ENCODE measurements at regions not wholly inside any gene's neighbourhood (a gene's known extent, or its start where the extent isn't known, plus 50 kb on each side); places are given as distances from the start of the nearest gene placed in this dataset.
"Not testable (repeated sequence)": the region's sequence is repeated elsewhere in the genome, so short reads cannot be mapped to it uniquely, and the experiment has no call there.

- H3K4me3 Mint-ChIP-seq, H3K27ac Mint-ChIP-seq, H3K36me3 Mint-ChIP-seq, H3K4me1 Mint-ChIP-seq, H3K27me3 Mint-ChIP-seq, POLR2A ChIA-PET, DNase-seq, ATAC-seq: not testable (repeated sequence)
- peaks cover 0 to 21% (median 6%) of the 10 kb centered on the region in 9 donors for H3K9me3 Mint-ChIP-seq
Observed at GRCh38 chr7:97449448-97449847, 282.4 kb upstream of the TAC1 start.

GRCh38 chr7:97450516-97450915, 281.4 kb upstream of the TAC1 start:
- ATAC-seq (no peak), DNase-seq (no peak)
- Mint-ChIP-seq H3K27me3 (peaks cover 0 to 5% (median 0%) of the 10 kb centered on the region in 5 donors), H3K4me3 (no peak overlapping the region), H3K36me3 (peaks cover 0 to 5% (median 0%) of the 10 kb centered on the region in 3 donors), H3K4me1 (no peaks in the 10 kb centered on the region), H3K27ac (no peak overlapping the region), H3K9me3 (peaks cover 0 to 21% (median 6%) of the 10 kb centered on the region in 9 donors)
- POLR2A ChIA-PET, result no interaction called here

GRCh38 chr7:97454636-97455035, 277.2 kb upstream of the TAC1 start:
- POLR2A ChIA-PET, result no interaction called here
- Mint-ChIP-seq H3K36me3 (no peaks in the 10 kb centered on the region), H3K9me3 (peaks cover 0 to 28% (median 7%) of the 10 kb centered on the region in 9 donors), H3K4me3 (no peak overlapping the region), H3K27me3 (peaks cover 0 to 9% (median 3%) of the 10 kb centered on the region in 5 donors), H3K27ac (no peak overlapping the region), H3K4me1 (no peaks in the 10 kb centered on the region)
- DNase-seq (no peak), ATAC-seq (no peak)

GRCh38 chr7:97457054-97457453, 274.8 kb upstream of the TAC1 start:
- Mint-ChIP-seq H3K9me3 (peaks cover 0 to 22% (median 13%) of the 10 kb centered on the region in 9 donors), H3K27me3 (peaks cover 0 to 9% (median 3%) of the 10 kb centered on the region in 5 donors)

GRCh38 chr7:97460433-97460832, 271.5 kb upstream of the TAC1 start:
- Mint-ChIP-seq H3K27ac (no peak overlapping the region), H3K9me3 (peaks cover 0 to 37% (median 21%) of the 10 kb centered on the region in 9 donors), H3K4me1 (peaks cover 0 to 1% (median 0%) of the 10 kb centered on the region in 4 donors), H3K27me3 (peaks cover 0 to 10% (median 3%) of the 10 kb centered on the region in 5 donors), H3K36me3 (peaks cover 0 to 18% (median 0%) of the 10 kb centered on the region in 3 donors), H3K4me3 (no peak overlapping the region)
- POLR2A ChIA-PET, result no interaction called here
- DNase-seq, result no peak
- ATAC-seq, result no peak

More at GRCh38 chr7:97457054-97457453, 274.8 kb upstream of the TAC1 start:
- Mint-ChIP-seq H3K4me1 (peaks cover 0 to 1% (median 0%) of the 10 kb centered on the region in 4 donors), H3K36me3 (peaks cover 0 to 6% (median 0%) of the 10 kb centered on the region in 3 donors), H3K4me3 (no peak overlapping the region), H3K27ac (no peak overlapping the region)
- DNase-seq (no peak), ATAC-seq (no peak)
- POLR2A ChIA-PET, result no interaction called here

GRCh38 chr7:97461596-97461995, 270.3 kb upstream of the TAC1 start:
- no peak overlapping the region for H3K4me3 Mint-ChIP-seq
- ATAC-seq (no peak), DNase-seq (no peak)
- H3K27me3 Mint-ChIP-seq, result peaks cover under 1 to 22% (median 3%) of the 10 kb centered on the region in 5 donors
- H3K9me3 Mint-ChIP-seq, result peaks cover 0 to 37% (median 16%) of the 10 kb centered on the region in 9 donors
- peaks cover 0 to 18% (median 0%) of the 10 kb centered on the region in 3 donors for H3K36me3 Mint-ChIP-seq
- no peak overlapping the region for H3K27ac Mint-ChIP-seq
- POLR2A ChIA-PET, result no interaction called here
- H3K4me1 Mint-ChIP-seq, result peaks cover 0 to 1% (median 0%) of the 10 kb centered on the region in 4 donors

GRCh38 chr7:97466071-97466470, 265.8 kb upstream of the TAC1 start:
- peaks cover 0 to 26% (median 8%) of the 10 kb centered on the region in 9 donors for H3K9me3 Mint-ChIP-seq
- DNase-seq, result no peak
- POLR2A ChIA-PET, result no interaction called here
- H3K4me1 Mint-ChIP-seq, result no peaks in the 10 kb centered on the region
- peaks cover 0 to 13% (median 0%) of the 10 kb centered on the region in 3 donors for H3K36me3 Mint-ChIP-seq
- peaks cover 4 to 15% (median 8%) of the 10 kb centered on the region in 5 donors for H3K27me3 Mint-ChIP-seq
- H3K27ac Mint-ChIP-seq, result no peak overlapping the region
- no peak overlapping the region for H3K4me3 Mint-ChIP-seq
- no peak for ATAC-seq

GRCh38 chr7:97466999-97467740, 264.7 kb upstream of the TAC1 start:
- ATAC-seq, result no peak
- no peak for DNase-seq
- Mint-ChIP-seq H3K9me3 (peaks cover 0 to 16% (median 3%) of the 10 kb centered on the region in 9 donors), H3K4me1 (no peaks in the 10 kb centered on the region), H3K4me3 (no peak overlapping the region), H3K27me3 (peaks cover 4 to 15% (median 8%) of the 10 kb centered on the region in 5 donors), H3K36me3 (peaks cover 0 to 13% (median 0%) of the 10 kb centered on the region in 3 donors), H3K27ac (no peak overlapping the region)
- POLR2A ChIA-PET, result no interaction called here

GRCh38 chr7:97468493-97468892, 263.4 kb upstream of the TAC1 start:
- no peak for DNase-seq
- ATAC-seq, result no peak
- peaks cover 0 to 8% (median 0%) of the 10 kb centered on the region in 9 donors for H3K9me3 Mint-ChIP-seq
- no peak overlapping the region for H3K27ac Mint-ChIP-seq
- peaks cover 5 to 15% (median 8%) of the 10 kb centered on the region in 5 donors for H3K27me3 Mint-ChIP-seq
- H3K36me3 Mint-ChIP-seq, result peaks cover 0 to 4% (median 0%) of the 10 kb centered on the region in 3 donors
- POLR2A ChIA-PET, result no interaction called here
- no peaks in the 10 kb centered on the region for H3K4me1 Mint-ChIP-seq
- H3K4me3 Mint-ChIP-seq, result no peak overlapping the region

- POLR2A ChIA-PET, result no interaction called here
- peaks cover 0 to 4% (median 0%) of the 10 kb centered on the region in 9 donors for H3K9me3 Mint-ChIP-seq
- H3K27ac Mint-ChIP-seq, result no peak overlapping the region
- H3K27me3 Mint-ChIP-seq, result peaks cover 4 to 11% (median 8%) of the 10 kb centered on the region in 5 donors
- ATAC-seq (no peak), DNase-seq (no peak)
- no peaks in the 10 kb centered on the region for H3K4me1 Mint-ChIP-seq
- no peak overlapping the region for H3K4me3 Mint-ChIP-seq
- no peaks in the 10 kb centered on the region for H3K36me3 Mint-ChIP-seq
Observed at GRCh38 chr7:97470726-97471125, 261.2 kb upstream of the TAC1 start.

- H3K4me3 Mint-ChIP-seq, result no peak overlapping the region
- peaks cover 0 to 4% (median 0%) of the 10 kb centered on the region in 9 donors for H3K9me3 Mint-ChIP-seq
- H3K4me1 Mint-ChIP-seq, result no peaks in the 10 kb centered on the region
- POLR2A ChIA-PET, result no interaction called here
- DNase-seq (no peak), ATAC-seq (no peak)
- no peak overlapping the region for H3K27ac Mint-ChIP-seq
- no peaks in the 10 kb centered on the region for H3K36me3 Mint-ChIP-seq
- peaks cover 3 to 9% (median 4%) of the 10 kb centered on the region in 5 donors for H3K27me3 Mint-ChIP-seq
Observed at GRCh38 chr7:97471491-97471890, 260.4 kb upstream of the TAC1 start.

GRCh38 chr7:97479740-97480290, 252.1 kb upstream of the TAC1 start:
- H3K36me3 Mint-ChIP-seq, result no peaks in the 10 kb centered on the region
- DNase-seq (no peak), ATAC-seq (no peak)
- POLR2A ChIA-PET, result no interaction called here
- no peak overlapping the region for H3K4me3 Mint-ChIP-seq
- H3K27ac Mint-ChIP-seq, result no peak overlapping the region
- H3K27me3 Mint-ChIP-seq, result peaks cover 0 to 15% (median 0%) of the 10 kb centered on the region in 5 donors
- H3K9me3 Mint-ChIP-seq, result peaks cover 0 to 10% (median 0%) of the 10 kb centered on the region in 9 donors
- H3K4me1 Mint-ChIP-seq, result no peaks in the 10 kb centered on the region

GRCh38 chr7:97480772-97481390, 251.0 kb upstream of the TAC1 start:
- Mint-ChIP-seq H3K27ac (no peak overlapping the region), H3K36me3 (no peaks in the 10 kb centered on the region), H3K9me3 (peaks cover 0 to 10% (median 0%) of the 10 kb centered on the region in 9 donors), H3K4me3 (no peak overlapping the region), H3K27me3 (peaks cover 0 to 15% (median 0%) of the 10 kb centered on the region in 5 donors), H3K4me1 (no peaks in the 10 kb centered on the region)
- ATAC-seq (no peak), DNase-seq (no peak)
- POLR2A ChIA-PET, result no interaction called here

Data from naive thymus-derived CD8-positive, alpha-beta T cell (primary cell).